Mesenchymal stem cell (in vitro differentiated cells and primary cell): ENCODE measurements at regions not wholly inside any gene's neighbourhood (a gene's known extent, or its start where the extent isn't known, plus 50 kb on each side); places are given as distances from the start of the nearest gene placed in this dataset.

ENCODE experiments used
- DNase-seq: peaks from one replicate; pipeline ENCODE4 v3.0.0-alpha.2; 2013
- H2AFZ ChIP-seq: one replicate; pipeline ENCODE4 v1.6.1; 2013; ENCODE audit warnings: low read depth, mild to moderate bottlenecking, control low read depth, inconsistent platforms, low read length, moderate library complexity
- H2AK5ac ChIP-seq: 2 replicates; pipeline ENCODE4 v1.6.1; 2013; ENCODE audit warnings: low read length, moderate library complexity, mild to moderate bottlenecking, inconsistent platforms; ENCODE audit not compliant: severe bottlenecking
- H2BK120ac ChIP-seq: one replicate; pipeline ENCODE4 v1.6.1; 2013; ENCODE audit warnings: low read depth, mild to moderate bottlenecking, inconsistent platforms, low read length, moderate library complexity
- H2BK12ac ChIP-seq, 2 experiments: one replicate each; pipeline ENCODE4 v1.6.1; 2013; ENCODE audit warnings: inconsistent platforms in 2 of 2, low read length in 2 of 2, mild to moderate bottlenecking in 2 of 2, moderate library complexity in 2 of 2, control low read depth in 1 of 2
- H2BK15ac ChIP-seq: one replicate; pipeline ENCODE4 v1.6.1; 2013; ENCODE audit warnings: mild to moderate bottlenecking, low read depth, inconsistent platforms; ENCODE audit not compliant: poor library complexity, severe bottlenecking
- H2BK5ac ChIP-seq: 2 replicates; pipeline ENCODE4 v1.6.1; 2013; ENCODE audit warnings: low read depth, mild to moderate bottlenecking, low read length, control low read depth, inconsistent platforms; ENCODE audit not compliant: poor library complexity, severe bottlenecking
- H3K14ac ChIP-seq, 2 experiments: one replicate each; pipeline ENCODE4 v1.6.1; 2013; ENCODE audit warnings: inconsistent platforms in 2 of 2, low read length in 2 of 2, control low read depth in 1 of 2, mild to moderate bottlenecking in 1 of 2, moderate library complexity in 1 of 2
- H3K18ac ChIP-seq, 2 experiments: one replicate each; pipeline ENCODE4 v1.6.1; 2013; ENCODE audit warnings: inconsistent platforms in 2 of 2, low read length in 2 of 2, control low read depth in 1 of 2, low read depth in 1 of 2, mild to moderate bottlenecking in 1 of 2
- H3K23ac ChIP-seq, 2 experiments: one replicate each; pipeline ENCODE4 v1.6.1; 2013; ENCODE audit warnings: inconsistent platforms in 2 of 2, low read length in 2 of 2, mild to moderate bottlenecking in 2 of 2, moderate library complexity in 2 of 2, control low read depth in 1 of 2
- H3K27ac ChIP-seq: 2 replicates; pipeline ENCODE4 v1.5.1; 2013; ENCODE audit warnings: mild to moderate bottlenecking, moderate library complexity, low read length, control low read depth, inconsistent platforms; ENCODE audit not compliant: poor library complexity, severe bottlenecking
- H3K27me3 ChIP-seq, 2 experiments: 2 replicates each; pipeline versions ENCODE4 v1.6.1 to v1.7.0; 2013; ENCODE audit warnings: low read length in 2 of 2, mild to moderate bottlenecking in 2 of 2, moderate library complexity in 2 of 2, control low read depth in 1 of 2, inconsistent platforms in 1 of 2; ENCODE audit not compliant: control insufficient read depth in 1 of 2, insufficient read depth in 1 of 2
- H3K36me3 ChIP-seq, 2 experiments: 2 replicates each; pipeline versions ENCODE4 v1.6.1 to v1.7.0; 2013; ENCODE audit warnings: low read length in 2 of 2, control low read depth in 1 of 2, inconsistent platforms in 1 of 2, low read depth in 1 of 2, mild to moderate bottlenecking in 1 of 2; ENCODE audit not compliant: insufficient read depth in 2 of 2, control insufficient read depth in 1 of 2
- H3K4ac ChIP-seq, 2 experiments: one replicate each; pipeline ENCODE4 v1.6.1; 2013; ENCODE audit warnings: inconsistent platforms in 2 of 2, low read length in 2 of 2, mild to moderate bottlenecking in 2 of 2, moderate library complexity in 2 of 2, control low read depth in 1 of 2, low read depth in 1 of 2
- H3K4me1 ChIP-seq: 2 replicates; pipeline ENCODE4 v1.6.1; 2013; ENCODE audit warnings: low read depth, low read length, control low read depth; ENCODE audit not compliant: control insufficient read depth, insufficient read depth
- H3K4me2 ChIP-seq: 2 replicates; pipeline ENCODE4 v1.6.1; 2013; ENCODE audit warnings: low read length, mild to moderate bottlenecking, inconsistent platforms; ENCODE audit not compliant: poor library complexity, severe bottlenecking
- H3K4me3 ChIP-seq, 2 experiments: 2 replicates each; pipeline versions ENCODE4 v1.5.1 to v1.7.0; 2013; ENCODE audit warnings: low read length in 2 of 2, mild to moderate bottlenecking in 2 of 2, control low read depth in 1 of 2, low read depth in 1 of 2; ENCODE audit not compliant: insufficient read depth in 1 of 2
- H3K79me1 ChIP-seq: replicated peaks from 2 replicates; pipeline ENCODE4 v1.6.1; 2013; ENCODE audit warnings: mild to moderate bottlenecking, control low read depth, low read length, inconsistent platforms; ENCODE audit not compliant: poor library complexity, severe bottlenecking
- H3K9ac ChIP-seq: 2 replicates; pipeline ENCODE4 v1.7.0; 2013; ENCODE audit warnings: mild to moderate bottlenecking, low read length, moderate library complexity
- H3K9me3 ChIP-seq: 2 replicates; pipeline ENCODE4 v1.7.0; 2013; ENCODE audit warnings: mild to moderate bottlenecking, low read length; ENCODE audit not compliant: control insufficient read depth
- H4K8ac ChIP-seq: one replicate; pipeline ENCODE4 v1.6.1; 2013; ENCODE audit warnings: inconsistent platforms, mild to moderate bottlenecking, low read length, moderate library complexity
- H4K91ac ChIP-seq: one replicate; pipeline ENCODE4 v1.6.1; 2013; ENCODE audit warnings: mild to moderate bottlenecking, low read length, inconsistent platforms
- WGBS: methylation state at CpG from one replicate; pipeline ENCODE4 v1.1.7; 2013; ENCODE audit warnings: mixed read lengths; 5-methylcytosine and 5-hydroxymethylcytosine counted together

- peaks cover 16% of the 10 kb centered on the region for H3K9me3 ChIP-seq
- H2AFZ ChIP-seq = no peak overlapping the region
- H3K9ac ChIP-seq = no peak overlapping the region
- no peak overlapping the region for H3K27ac ChIP-seq
- no peak overlapping the region for H3K4ac ChIP-seq
- no peak overlapping the region for H2AK5ac ChIP-seq
- no peak overlapping the region for H3K4me3 ChIP-seq
- H3K18ac ChIP-seq = no peak overlapping the region
- no peak overlapping the region for H4K8ac ChIP-seq
- H3K4me2 ChIP-seq = no peak overlapping the region
- no peak overlapping the region for H3K14ac ChIP-seq
- H3K79me1 ChIP-seq = no peaks in the 10 kb centered on the region
- DNase-seq = no peak
- 48% methylated on average over 7 of the region's 7 CpGs for WGBS
- no peaks in the 10 kb centered on the region for H3K27me3 ChIP-seq
- H3K4me1 ChIP-seq = no peaks in the 10 kb centered on the region
- no peaks in the 10 kb centered on the region for H3K36me3 ChIP-seq
- H2BK15ac ChIP-seq = no peak overlapping the region
- no peak overlapping the region for H2BK120ac ChIP-seq
- H2BK12ac ChIP-seq = no peak overlapping the region
- H3K23ac ChIP-seq = no peak overlapping the region
- no peak overlapping the region for H4K91ac ChIP-seq
- no peak overlapping the region for H2BK5ac ChIP-seq
Measured at GRCh38 chr1:5156416-5157120, 502.2 kb downstream of the AJAP1 start.

DNA sequence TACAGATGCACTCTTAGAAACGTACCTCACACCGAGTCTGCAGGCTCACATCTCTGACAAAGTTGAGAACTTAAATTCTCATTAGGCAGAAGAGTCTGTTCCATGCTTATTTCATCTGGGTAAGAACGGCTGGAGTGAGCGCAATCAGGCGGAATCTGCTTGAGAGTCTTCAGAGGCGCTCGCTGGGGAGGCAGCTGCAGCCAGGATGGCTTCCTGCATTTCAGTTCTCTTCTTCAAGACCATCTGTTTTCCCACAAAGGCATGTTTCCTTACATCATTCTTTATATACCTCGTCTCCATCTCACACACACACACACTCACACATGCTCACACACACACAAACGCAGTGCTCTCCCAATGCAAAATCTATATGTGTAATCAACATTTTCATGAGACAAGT is 497.1 kb downstream of the AJAP1 start:
- Histone ChIP-seq H2BK5ac (no peak overlapping the region), H3K23ac (no peak overlapping the region), H3K9ac (no peak overlapping the region), H3K4ac (no peak overlapping the region), H3K4me3 (no peak overlapping the region), H3K79me1 (no peaks in the 10 kb centered on the region), H3K4me1 (no peaks in the 10 kb centered on the region), H3K27me3 (no peaks in the 10 kb centered on the region), H4K8ac (no peak overlapping the region), H3K27ac (no peak overlapping the region), H2BK15ac (no peak overlapping the region), H3K18ac (no peak overlapping the region), H2BK12ac (no peak overlapping the region), H3K14ac (no peak overlapping the region), H3K4me2 (no peak overlapping the region), H2AK5ac (no peak overlapping the region), H4K91ac (no peak overlapping the region), H3K36me3 (no peaks in the 10 kb centered on the region), H3K9me3 (peaks cover 14% of the 10 kb centered on the region), H2BK120ac (no peak overlapping the region), H2AFZ (no peak overlapping the region)
- DNase-seq = no peak
- WGBS = 82% methylated on average over 9 of the region's 9 CpGs

- Histone ChIP-seq H4K8ac (no peak overlapping the region), H2AK5ac (no peak overlapping the region), H2BK120ac (no peak overlapping the region), H3K27me3 (no peaks in the 10 kb centered on the region), H2BK12ac (no peak overlapping the region), H3K14ac (no peak overlapping the region), H3K9me3 (peaks cover 5% of the 10 kb centered on the region), H3K9ac (no peak overlapping the region), H3K4me3 (no peak overlapping the region), H2BK15ac (no peak overlapping the region), H3K23ac (no peak overlapping the region), H3K4ac (no peak overlapping the region), H3K4me1 (no peaks in the 10 kb centered on the region), H3K18ac (no peak overlapping the region), H2AFZ (no peak overlapping the region), H3K79me1 (no peaks in the 10 kb centered on the region), H2BK5ac (no peak overlapping the region), H3K27ac (no peak overlapping the region), H4K91ac (no peak overlapping the region), H3K4me2 (no peak overlapping the region), H3K36me3 (no peaks in the 10 kb centered on the region)
- DNase-seq = no peak
- 97% methylated on average over 2 of the region's 2 CpGs for WGBS
Measured at GRCh38 chr1:5150191-5150590, 495.8 kb downstream of the AJAP1 start.

DNA sequence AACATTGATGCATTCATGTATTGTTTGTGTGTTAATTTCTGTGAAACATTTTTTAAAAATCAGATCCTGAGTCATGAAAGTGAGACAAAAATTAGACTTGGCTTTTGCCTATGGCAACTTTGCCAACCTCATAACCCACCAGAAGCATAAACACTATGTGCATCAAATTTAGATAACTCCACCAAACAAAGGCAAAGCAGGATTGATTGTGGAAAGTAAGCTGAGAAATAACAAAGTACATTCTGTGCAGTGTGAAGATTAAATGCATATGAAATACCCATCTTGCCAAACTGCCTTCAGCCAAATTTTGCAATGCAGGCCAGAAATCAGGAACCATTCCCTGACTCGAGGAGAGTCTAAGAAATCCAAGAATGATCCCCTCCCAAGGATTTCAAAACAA is 493.4 kb downstream of the AJAP1 start:
- H2BK120ac ChIP-seq = no peak overlapping the region
- H3K36me3 ChIP-seq = no peaks in the 10 kb centered on the region
- no peak overlapping the region for H3K23ac ChIP-seq
- no peaks in the 10 kb centered on the region for H3K79me1 ChIP-seq
- H3K9ac ChIP-seq = no peak overlapping the region
- H3K27ac ChIP-seq = no peak overlapping the region
- H4K91ac ChIP-seq = no peak overlapping the region
- no peak overlapping the region for H2AFZ ChIP-seq
- H2BK15ac ChIP-seq = no peak overlapping the region
- no peak overlapping the region for H3K4ac ChIP-seq
- no peak overlapping the region for H3K4me2 ChIP-seq
- DNase-seq = no peak
- WGBS = 22% methylated on average over 1 of the region's 1 CpG
- no peak overlapping the region for H3K4me3 ChIP-seq
- no peaks in the 10 kb centered on the region for H3K9me3 ChIP-seq
- H3K14ac ChIP-seq = no peak overlapping the region
- no peak overlapping the region for H3K18ac ChIP-seq
- no peak overlapping the region for H2BK12ac ChIP-seq
- no peak overlapping the region for H2BK5ac ChIP-seq
- no peak overlapping the region for H4K8ac ChIP-seq
- H3K4me1 ChIP-seq = no peaks in the 10 kb centered on the region
- H3K27me3 ChIP-seq = no peaks in the 10 kb centered on the region
- H2AK5ac ChIP-seq = no peak overlapping the region
